NB4 (cell line): ENCODE measurements at regions not wholly inside any gene's neighbourhood (a gene's known extent, or its start where the extent isn't known, plus 50 kb on each side); places are given as distances from the start of the nearest gene placed in this dataset.

Experiments used
- POLR2A ChIP-seq: IDR thresholded peaks from 2 replicates; pipeline ENCODE4 v1.6.1; 2011; ENCODE audit warnings: mild to moderate bottlenecking; ENCODE audit not compliant: insufficient read length; ENCODE audit errors: extremely low read depth
- TF ChIP-seq, protein P1 (sequence below): IDR thresholded peaks from one replicate; pipeline ENCODE4 v1.5.1; 2012; ENCODE audit warnings: low read depth, low read length

DNA sequence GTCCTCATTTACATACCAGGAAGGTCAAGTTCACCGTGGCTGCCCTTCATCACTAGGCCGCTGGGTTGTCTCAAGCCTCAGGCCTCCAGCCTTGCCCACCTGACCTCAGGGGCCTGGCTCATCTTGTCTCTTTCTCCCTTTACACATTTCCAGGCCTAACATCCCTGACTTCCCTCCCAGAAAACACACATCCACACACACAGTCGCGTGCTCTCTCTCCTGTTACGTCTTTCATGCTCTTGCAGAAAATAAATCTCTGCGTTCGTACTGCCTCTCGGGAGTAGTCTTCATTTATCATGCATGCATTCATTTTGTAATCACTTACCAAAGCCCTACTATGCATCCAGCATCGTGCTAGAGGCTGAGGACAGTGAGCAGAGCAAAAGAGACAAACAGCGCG is 220.0 kb upstream of the PWP1 start:
- TF ChIP-seq, protein P1, sequence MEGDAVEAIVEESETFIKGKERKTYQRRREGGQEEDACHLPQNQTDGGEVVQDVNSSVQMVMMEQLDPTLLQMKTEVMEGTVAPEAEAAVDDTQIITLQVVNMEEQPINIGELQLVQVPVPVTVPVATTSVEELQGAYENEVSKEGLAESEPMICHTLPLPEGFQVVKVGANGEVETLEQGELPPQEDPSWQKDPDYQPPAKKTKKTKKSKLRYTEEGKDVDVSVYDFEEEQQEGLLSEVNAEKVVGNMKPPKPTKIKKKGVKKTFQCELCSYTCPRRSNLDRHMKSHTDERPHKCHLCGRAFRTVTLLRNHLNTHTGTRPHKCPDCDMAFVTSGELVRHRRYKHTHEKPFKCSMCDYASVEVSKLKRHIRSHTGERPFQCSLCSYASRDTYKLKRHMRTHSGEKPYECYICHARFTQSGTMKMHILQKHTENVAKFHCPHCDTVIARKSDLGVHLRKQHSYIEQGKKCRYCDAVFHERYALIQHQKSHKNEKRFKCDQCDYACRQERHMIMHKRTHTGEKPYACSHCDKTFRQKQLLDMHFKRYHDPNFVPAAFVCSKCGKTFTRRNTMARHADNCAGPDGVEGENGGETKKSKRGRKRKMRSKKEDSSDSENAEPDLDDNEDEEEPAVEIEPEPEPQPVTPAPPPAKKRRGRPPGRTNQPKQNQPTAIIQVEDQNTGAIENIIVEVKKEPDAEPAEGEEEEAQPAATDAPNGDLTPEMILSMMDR: no peak
- TF ChIP-seq POLR2A: no peak
